Glutamatergic neuron (in vitro differentiated cells): ENCODE measurements at regions not wholly inside any gene's neighbourhood (a gene's known extent, or its start where the extent isn't known, plus 50 kb on each side); places are given as distances from the start of the nearest gene placed in this dataset.

ENCODE experiments used
- DNase-seq: peaks from one replicate; pipeline ENCODE4 v3.0.0; 2022
- H3K27ac Mint-ChIP-seq: one replicate; pipeline ENCODE4 v1.8.0; 2020; ENCODE audit warnings: mild to moderate bottlenecking, mixed read lengths, inconsistent platforms; ENCODE audit not compliant: unreplicated experiment
- H3K27me3 Mint-ChIP-seq: one replicate; pipeline ENCODE4 v1.8.0; 2020; ENCODE audit warnings: mild to moderate bottlenecking, moderate library complexity, mixed read lengths, inconsistent platforms; ENCODE audit not compliant: unreplicated experiment
- H3K36me3 Mint-ChIP-seq: one replicate; pipeline ENCODE4 v1.8.0; 2020; ENCODE audit warnings: mild to moderate bottlenecking, mixed read lengths, inconsistent platforms; ENCODE audit not compliant: unreplicated experiment
- H3K4me1 Mint-ChIP-seq: one replicate; pipeline ENCODE4 v1.8.0; 2020; ENCODE audit warnings: mild to moderate bottlenecking, low read depth, mixed read lengths, inconsistent platforms; ENCODE audit not compliant: unreplicated experiment
- H3K4me3 Mint-ChIP-seq: one replicate; pipeline ENCODE4 v1.8.0; 2020; ENCODE audit warnings: mild to moderate bottlenecking, mixed read lengths, inconsistent platforms; ENCODE audit not compliant: unreplicated experiment
- H3K9me3 Mint-ChIP-seq: one replicate; pipeline ENCODE4 v1.8.0; 2020; ENCODE audit warnings: mild to moderate bottlenecking, moderate library complexity, mixed read lengths, inconsistent platforms; ENCODE audit not compliant: unreplicated experiment
- TF ChIP-seq, protein P1 (sequence below): fragments of 200-600 bp; sonication (generic); IDR thresholded peaks from one replicate; pipeline ENCODE4 v1.5.0; 2021; ENCODE audit not compliant: partially characterized antibody, unreplicated experiment

DNA sequence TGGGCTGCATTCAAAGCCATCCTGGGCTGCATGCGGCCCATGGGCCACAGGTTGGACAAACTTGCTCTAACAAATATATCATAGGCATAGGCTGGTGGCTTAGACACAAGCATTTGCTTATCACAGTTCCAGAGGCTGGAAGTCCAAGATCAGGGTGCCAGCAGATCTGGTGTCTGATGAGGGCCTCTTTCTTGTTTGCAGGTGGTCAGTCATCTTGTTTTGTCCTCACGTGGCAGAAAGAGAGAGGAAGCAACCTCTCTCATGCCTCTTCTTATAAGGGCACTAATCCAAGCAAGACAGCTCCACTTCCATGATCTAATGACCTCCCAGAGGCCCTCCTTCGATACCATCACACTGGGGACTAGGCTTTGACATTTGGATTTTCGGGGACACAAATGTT is 238.7 kb upstream of the TNRC6C start:
- Mint-ChIP-seq H3K27ac (no peak overlapping the region), H3K36me3 (peaks cover 21% of the 10 kb centered on the region), H3K4me3 (no peak overlapping the region), H3K27me3 (peaks cover 6% of the 10 kb centered on the region), H3K9me3 (peaks cover 13% of the 10 kb centered on the region), H3K4me1 (no peaks in the 10 kb centered on the region)
- no peak for DNase-seq
- TF ChIP-seq, protein P1, sequence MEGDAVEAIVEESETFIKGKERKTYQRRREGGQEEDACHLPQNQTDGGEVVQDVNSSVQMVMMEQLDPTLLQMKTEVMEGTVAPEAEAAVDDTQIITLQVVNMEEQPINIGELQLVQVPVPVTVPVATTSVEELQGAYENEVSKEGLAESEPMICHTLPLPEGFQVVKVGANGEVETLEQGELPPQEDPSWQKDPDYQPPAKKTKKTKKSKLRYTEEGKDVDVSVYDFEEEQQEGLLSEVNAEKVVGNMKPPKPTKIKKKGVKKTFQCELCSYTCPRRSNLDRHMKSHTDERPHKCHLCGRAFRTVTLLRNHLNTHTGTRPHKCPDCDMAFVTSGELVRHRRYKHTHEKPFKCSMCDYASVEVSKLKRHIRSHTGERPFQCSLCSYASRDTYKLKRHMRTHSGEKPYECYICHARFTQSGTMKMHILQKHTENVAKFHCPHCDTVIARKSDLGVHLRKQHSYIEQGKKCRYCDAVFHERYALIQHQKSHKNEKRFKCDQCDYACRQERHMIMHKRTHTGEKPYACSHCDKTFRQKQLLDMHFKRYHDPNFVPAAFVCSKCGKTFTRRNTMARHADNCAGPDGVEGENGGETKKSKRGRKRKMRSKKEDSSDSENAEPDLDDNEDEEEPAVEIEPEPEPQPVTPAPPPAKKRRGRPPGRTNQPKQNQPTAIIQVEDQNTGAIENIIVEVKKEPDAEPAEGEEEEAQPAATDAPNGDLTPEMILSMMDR, result no peak

DNA sequence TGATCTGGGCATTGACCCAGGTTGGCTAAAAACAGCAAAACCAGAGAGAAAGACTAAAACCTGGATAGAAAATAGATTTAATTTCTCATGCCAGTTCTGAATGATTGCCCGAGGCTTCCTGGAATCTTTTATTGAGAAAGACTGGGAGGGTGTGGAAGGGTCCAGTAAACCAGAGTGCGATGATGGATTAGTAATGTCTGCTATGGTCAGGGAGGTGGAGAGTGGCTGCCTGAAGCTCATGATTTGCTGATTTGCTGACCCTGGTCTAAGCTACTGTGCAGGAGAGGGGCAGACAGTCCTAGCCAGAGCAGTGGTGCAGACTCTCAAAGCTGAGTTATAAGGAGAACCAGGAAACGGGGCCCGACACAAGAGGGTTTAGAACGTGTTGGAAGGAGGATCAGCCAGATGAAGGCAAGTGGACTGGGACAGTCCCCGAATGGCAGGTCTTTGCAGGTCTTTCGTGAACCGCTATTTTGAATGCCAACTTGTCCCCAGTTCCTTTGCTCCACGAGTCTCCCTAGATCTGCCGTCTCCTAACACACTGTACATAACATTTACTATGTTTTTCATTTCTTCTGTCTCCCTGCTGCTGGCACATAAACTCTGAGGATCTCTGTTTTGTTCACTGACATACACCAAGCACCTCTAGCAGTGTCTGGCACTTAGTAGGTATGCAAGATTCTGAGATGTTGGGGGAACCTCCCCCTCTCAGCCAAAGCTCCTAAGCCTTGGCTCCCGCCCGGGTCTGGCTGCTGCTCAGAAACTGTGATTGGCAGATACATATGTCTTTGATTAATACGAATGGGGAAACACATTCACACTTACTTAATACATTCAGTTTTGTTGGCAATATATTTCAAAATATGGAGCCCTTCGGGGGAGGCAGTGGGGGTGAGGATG is 237.3 kb upstream of the TNRC6C start:
- DNase-seq, result no peak
- Mint-ChIP-seq H3K4me1 (no peaks in the 10 kb centered on the region), H3K27ac (no peak overlapping the region), H3K4me3 (no peak overlapping the region), H3K9me3 (peaks cover 13% of the 10 kb centered on the region), H3K27me3 (peaks cover 6% of the 10 kb centered on the region), H3K36me3 (peaks cover 19% of the 10 kb centered on the region)
- TF ChIP-seq, protein P1, result no peak

DNA sequence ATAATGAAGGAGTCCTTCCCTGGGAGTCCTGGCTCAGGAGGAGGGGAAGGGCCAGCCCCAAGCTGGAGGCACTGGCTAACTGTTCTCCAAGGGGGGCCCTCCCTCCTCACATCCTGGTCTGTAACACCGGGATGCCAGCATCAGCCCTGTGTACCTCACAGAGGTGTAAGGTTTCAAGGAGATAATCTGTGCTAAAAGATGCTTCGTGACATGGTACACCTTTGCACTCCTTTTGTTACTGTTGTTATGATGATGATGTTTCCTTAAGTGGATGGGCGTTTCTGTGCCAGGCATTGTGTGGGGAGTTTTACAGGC is 236.7 kb upstream of the TNRC6C start:
- no peaks in the 10 kb centered on the region for H3K4me1 Mint-ChIP-seq
- TF ChIP-seq, protein P1, result no peak
- H3K27ac Mint-ChIP-seq, result no peak overlapping the region
- no peak for DNase-seq
- H3K9me3 Mint-ChIP-seq, result peaks cover 13% of the 10 kb centered on the region
- H3K27me3 Mint-ChIP-seq, result peaks cover 6% of the 10 kb centered on the region
- H3K36me3 Mint-ChIP-seq, result peaks cover 16% of the 10 kb centered on the region
- H3K4me3 Mint-ChIP-seq, result no peak overlapping the region

DNA sequence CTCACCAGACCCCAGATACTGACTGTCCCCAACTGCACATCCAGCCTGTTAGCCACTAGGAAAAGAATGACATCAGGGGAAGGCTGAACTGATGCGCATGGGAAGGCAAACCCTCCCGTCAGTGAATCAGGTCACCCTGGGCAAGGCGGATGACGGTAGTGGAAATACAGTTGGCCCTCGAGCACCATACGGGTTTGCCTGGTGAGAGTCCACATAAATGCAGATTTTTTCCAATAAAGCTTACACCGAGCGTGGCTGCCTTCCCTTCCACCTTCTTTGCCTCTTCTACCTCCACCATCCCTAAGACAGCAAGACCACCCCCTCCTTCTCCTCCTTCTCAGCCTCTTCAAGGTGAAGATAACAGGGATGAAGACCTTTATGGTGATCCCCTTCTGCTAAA is 236.1 kb upstream of the TNRC6C start:
- Mint-ChIP-seq H3K36me3 (peaks cover 16% of the 10 kb centered on the region), H3K27ac (no peak overlapping the region)

More for the DNA sequence above, 236.1 kb upstream of the TNRC6C start:
- Mint-ChIP-seq H3K4me1 (no peaks in the 10 kb centered on the region), H3K9me3 (peaks cover 13% of the 10 kb centered on the region), H3K4me3 (no peak overlapping the region), H3K27me3 (peaks cover 6% of the 10 kb centered on the region)
- TF ChIP-seq, protein P1, result no peak
- DNase-seq, result no peak
